KG1 (cell line): ENCODE measurements at regions not wholly inside any gene's neighbourhood (a gene's known extent, or its start where the extent isn't known, plus 50 kb on each side); places are given as distances from the start of the nearest gene placed in this dataset.
"Not testable (repeated sequence)": the region's sequence is repeated elsewhere in the genome, so short reads cannot be mapped to it uniquely, and the experiment has no call there.

ENCODE experiments used
- DNase-seq: peaks from one replicate; lab custom pipeline; 2025; lab: John Stamatoyannopoulos, UW

- no peak for DNase-seq
These were observed 1098.6 kb downstream of the TAF11L14 start for GRCh38 chr5:18732556-18733479.

GRCh38 chr5:18736051-18736398 is 1101.8 kb downstream of the TAF11L14 start:
- no peak for DNase-seq

- DNase-seq = not testable (repeated sequence)
These were observed 1102.5 kb downstream of the TAF11L14 start for GRCh38 chr5:18736736-18737135.

- no peak for DNase-seq
These were observed 1106.0 kb downstream of the TAF11L14 start for GRCh38 chr5:18740301-18740700.

- DNase-seq = no peak
These were observed 1108.6 kb downstream of the TAF11L14 start for GRCh38 chr5:18742830-18743229.

- no peak for DNase-seq
These were observed 1110.2 kb downstream of the TAF11L14 start for GRCh38 chr5:18744441-18744840.

- peak; percentile 80 for DNase-seq
These were observed 1111.1 kb downstream of the TAF11L14 start for GRCh38 chr5:18745042-18745987.

GRCh38 chr5:18745988-18746615 is 1111.8 kb downstream of the TAF11L14 start:
- peak; percentile 80 for DNase-seq

- no peak for DNase-seq
These were observed 1115.5 kb downstream of the TAF11L14 start for GRCh38 chr5:18749763-18750162.

- DNase-seq = no peak
These were observed 1118.1 kb downstream of the TAF11L14 start for GRCh38 chr5:18752317-18752716.

GRCh38 chr5:18754201-18754600 is 1119.9 kb downstream of the TAF11L14 start:
- DNase-seq = no peak

GRCh38 chr5:18761801-18762200 is 1127.5 kb downstream of the TAF11L14 start:
- no peak for DNase-seq

- no peak for DNase-seq
These were observed 1129.9 kb downstream of the TAF11L14 start for GRCh38 chr5:18764161-18764560.

- no peak for DNase-seq
These were observed 1131.0 kb downstream of the TAF11L14 start for GRCh38 chr5:18765304-18765703.

- DNase-seq = no peak
These were observed 1136.9 kb downstream of the TAF11L14 start for GRCh38 chr5:18771097-18771610.

GRCh38 chr5:18772475-18772874 is 1138.2 kb downstream of the TAF11L14 start:
- no peak for DNase-seq

GRCh38 chr5:18778225-18778624 is 1144.0 kb downstream of the TAF11L14 start:
- DNase-seq = no peak

- DNase-seq = no peak
These were observed 1155.1 kb downstream of the TAF11L14 start for GRCh38 chr5:18789218-18789998.

- DNase-seq = no peak
These were observed 1157.9 kb downstream of the TAF11L14 start for GRCh38 chr5:18792145-18792544.

- DNase-seq = no peak
These were observed 1163.0 kb downstream of the TAF11L14 start for GRCh38 chr5:18797222-18797621.

GRCh38 chr5:18798058-18798457 is 1163.8 kb downstream of the TAF11L14 start:
- DNase-seq = no peak
